BLaER1 treated with 17β-estradiol and CSF1 and Interleukin-3, amounts not matched to agents 10 nM and 100 nM (cell line): ENCODE measurements at regions not wholly inside any gene's neighbourhood (a gene's known extent, or its start where the extent isn't known, plus 50 kb on each side); places are given as distances from the start of the nearest gene placed in this dataset.
"Not testable (repeated sequence)": the region's sequence is repeated elsewhere in the genome, so short reads cannot be mapped to it uniquely, and the experiment has no call there.

Experiments
- H3K27ac ChIP-seq, 11 experiments: shearing (Covaris generic); formaldehyde crosslinking; 2 replicates each; pipeline ENCODE4 v1.8.1; 2022
- H3K27me3 ChIP-seq, 11 experiments: shearing (Covaris generic); formaldehyde crosslinking; 2 replicates each; pipeline ENCODE4 v1.8.1; 2022
- H3K36me3 ChIP-seq, 11 experiments: shearing (Covaris generic); formaldehyde crosslinking; 2 replicates each; pipeline ENCODE4 v1.8.1; 2022
- H3K4me1 ChIP-seq, 10 experiments: shearing (Covaris generic); formaldehyde crosslinking; 2 replicates each; pipeline ENCODE4 v1.8.1; 2022
- H3K4me2 ChIP-seq, 11 experiments: shearing (Covaris generic); formaldehyde crosslinking; 2 replicates each; pipeline ENCODE4 v1.8.1; 2022
- H3K4me3 ChIP-seq, 10 experiments: shearing (Covaris generic); formaldehyde crosslinking; 2 replicates each; pipeline ENCODE4 v1.8.1; 2022
- H3K9ac ChIP-seq, 11 experiments: shearing (Covaris generic); formaldehyde crosslinking; 2 replicates each; pipeline ENCODE4 v1.8.1; 2022
- H3K9me3 ChIP-seq, 11 experiments: shearing (Covaris generic); formaldehyde crosslinking; replicated peaks in 1 of 11; 2 replicates each; pipeline ENCODE4 v1.8.1; 2022
- H4K20me1 ChIP-seq, 11 experiments: shearing (Covaris generic); formaldehyde crosslinking; 2 replicates each; pipeline ENCODE4 v1.8.1; 2022
- Cebpa-rat ChIP-seq, 11 experiments: shearing (Covaris generic); IDR thresholded peaks; 2 replicates each; pipeline ENCODE4 v1.8.1; 2022

DNA sequence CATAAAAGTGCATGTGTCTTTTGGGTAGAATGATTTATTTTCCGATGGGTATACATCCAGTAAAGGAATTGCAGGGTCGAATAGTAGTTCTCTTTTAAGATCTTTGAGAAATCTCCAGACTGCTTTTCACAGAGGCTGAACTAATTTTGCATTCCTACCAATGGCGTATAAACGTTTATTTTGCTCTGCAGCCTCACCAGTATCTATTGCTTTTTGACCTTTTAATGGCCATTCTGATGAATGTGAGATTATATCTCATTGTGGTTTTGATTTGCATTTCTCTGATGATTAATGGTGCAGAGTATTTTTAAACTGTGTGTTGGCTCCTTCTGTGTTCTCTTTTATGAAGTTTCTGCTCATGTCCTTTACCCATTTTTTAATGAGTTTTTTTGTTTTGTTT, 1020.1 kb downstream of the NXPH1 start:
- Histone ChIP-seq H3K4me3 (no peak overlapping the region), H3K4me2 (no peak overlapping the region), H3K9me3 (no peaks in the 10 kb centered on the region), H3K27me3 (no peaks in the 10 kb centered on the region), H3K36me3 (no peaks in the 10 kb centered on the region), H3K9ac (no peak overlapping the region), H3K4me1 (peaks cover 0 to 22% (median 0%) of the 10 kb centered on the region in 10 experiments; a peak in 5 of 20 replicates), H3K27ac (no peak overlapping the region), H4K20me1 (no peaks in the 10 kb centered on the region)
- no peak for TF ChIP-seq Cebpa-rat (IDR thresholded peaks at IDR 0.05)

DNA sequence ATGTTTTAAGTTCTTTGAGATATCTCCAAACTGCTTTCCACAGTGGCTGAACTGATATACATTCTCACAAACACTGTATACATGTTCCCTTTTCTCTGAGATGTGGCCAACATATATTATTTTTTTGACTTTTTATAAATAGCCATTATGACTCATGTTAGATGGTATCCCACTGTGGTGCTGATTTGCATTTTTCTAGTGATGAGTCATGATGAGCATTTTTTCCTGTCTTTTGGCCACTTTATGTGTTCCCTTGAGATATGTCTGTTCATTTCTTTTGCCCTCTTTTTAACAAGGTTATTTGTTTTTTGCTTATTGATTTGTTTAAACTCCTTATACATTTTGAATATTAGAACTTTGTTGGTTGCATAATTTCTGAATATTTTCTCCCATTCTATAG, 1055.1 kb downstream of the NXPH1 start:
- Histone ChIP-seq H3K4me1 (peaks cover 0 to 33% (median 13%) of the 10 kb centered on the region in 10 experiments; a peak in 14 of 20 replicates), H3K9ac (no peak overlapping the region), H3K4me3 (no peak overlapping the region), H4K20me1 (no peaks in the 10 kb centered on the region), H3K36me3 (no peaks in the 10 kb centered on the region), H3K9me3 (no peaks in the 10 kb centered on the region; a peak in 1 of 22 replicates), H3K27me3 (no peaks in the 10 kb centered on the region), H3K4me2 (peak overlapping the region in 8 of 11 experiments; percentile 4 to 76 (median 41); a peak in 12 of 22 replicates), H3K27ac (peak overlapping the region in 4 of 11 experiments; percentile 20 to 56 (median 38); a peak in 5 of 22 replicates)
- TF ChIP-seq Cebpa-rat (IDR thresholded peaks at IDR 0.05): no peak

DNA sequence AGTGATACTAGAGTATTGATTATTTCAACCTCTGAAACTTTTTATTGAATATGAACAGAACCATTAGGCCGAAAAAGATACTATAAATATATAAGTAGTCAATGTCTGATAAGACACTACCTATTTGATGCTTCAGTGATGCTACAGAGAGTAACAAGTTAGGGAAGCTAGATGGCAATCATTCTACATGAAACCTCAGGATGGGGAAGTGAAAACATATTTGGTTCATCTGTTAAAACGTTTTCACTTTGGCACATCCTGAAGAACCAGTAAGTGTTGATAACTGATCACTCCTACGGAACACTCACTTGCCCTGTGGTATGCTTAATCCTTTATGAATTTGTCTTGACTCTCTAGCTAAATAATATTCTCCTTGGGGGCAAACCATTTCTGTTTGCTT, 1064.9 kb downstream of the NXPH1 start:
- Histone ChIP-seq H3K27me3 (no peaks in the 10 kb centered on the region), H3K4me2 (no peak overlapping the region), H3K9ac (no peak overlapping the region), H4K20me1 (no peaks in the 10 kb centered on the region), H3K27ac (no peak overlapping the region), H3K4me1 (peaks cover 0 to 4% (median 0%) of the 10 kb centered on the region in 10 experiments; a peak in 1 of 20 replicates), H3K4me3 (no peak overlapping the region), H3K36me3 (no peaks in the 10 kb centered on the region), H3K9me3 (no peaks in the 10 kb centered on the region; a peak in 1 of 22 replicates)
- TF ChIP-seq Cebpa-rat (IDR thresholded peaks at IDR 0.05): no peak

DNA sequence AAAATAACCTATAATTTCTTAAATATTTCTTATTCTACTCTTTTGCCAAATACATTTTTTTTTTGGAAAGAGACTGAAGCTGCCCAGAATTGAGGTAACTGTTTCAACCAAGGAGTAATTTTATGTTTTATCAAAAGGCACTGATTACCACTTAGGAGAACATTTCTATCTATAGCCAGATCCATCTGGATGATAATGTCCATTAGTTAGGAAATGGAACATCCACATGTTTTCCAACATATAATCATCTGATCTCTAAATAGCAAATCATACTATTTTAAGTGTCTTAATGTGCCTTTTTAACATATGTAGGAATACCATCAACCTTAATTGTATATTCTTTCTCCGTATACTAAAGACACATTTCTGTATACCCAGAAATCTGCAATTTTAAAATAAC, 1068.9 kb downstream of the NXPH1 start:
- Histone ChIP-seq H3K27ac (no peak overlapping the region), H3K9ac (no peak overlapping the region), H3K4me3 (no peak overlapping the region)

DNA sequence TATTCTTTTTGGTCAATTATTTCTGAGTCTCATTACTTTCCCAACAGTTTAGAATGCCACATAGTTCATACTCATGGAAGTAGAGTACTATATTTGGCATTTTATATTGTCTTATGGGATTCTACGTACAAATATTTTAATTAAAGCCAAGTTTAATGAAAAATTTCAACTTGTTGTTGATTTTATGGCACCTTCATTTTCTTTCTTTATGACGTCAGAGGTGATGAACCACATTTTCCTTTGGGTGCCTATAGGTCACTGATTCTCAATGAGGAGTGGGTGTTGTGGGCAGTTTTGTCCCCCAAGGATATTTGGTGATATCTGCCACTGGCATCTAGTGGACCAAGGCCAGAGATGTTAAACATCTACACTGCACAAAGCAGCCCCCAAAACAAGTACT, 1071.3 kb downstream of the NXPH1 start:
- Histone ChIP-seq H3K4me3 (no peak overlapping the region), H3K27ac (no peak overlapping the region), H4K20me1 (no peaks in the 10 kb centered on the region), H3K4me1 (no peaks in the 10 kb centered on the region), H3K27me3 (no peaks in the 10 kb centered on the region), H3K9ac (no peak overlapping the region), H3K4me2 (no peak overlapping the region), H3K36me3 (no peaks in the 10 kb centered on the region), H3K9me3 (no peaks in the 10 kb centered on the region)
- no peak for TF ChIP-seq Cebpa-rat (IDR thresholded peaks at IDR 0.05)

More for the DNA sequence above, 1068.9 kb downstream of the NXPH1 start:
- no peaks in the 10 kb centered on the region for H4K20me1 ChIP-seq
- H3K9me3 ChIP-seq: no peaks in the 10 kb centered on the region
- H3K36me3 ChIP-seq: no peaks in the 10 kb centered on the region
- no peaks in the 10 kb centered on the region for H3K27me3 ChIP-seq
- peaks cover 0 to 4% (median 0%) of the 10 kb centered on the region in 10 experiments; a peak in 1 of 20 replicates for H3K4me1 ChIP-seq
- no peak overlapping the region for H3K4me2 ChIP-seq
- no peak for TF ChIP-seq Cebpa-rat (IDR thresholded peaks at IDR 0.05)

DNA sequence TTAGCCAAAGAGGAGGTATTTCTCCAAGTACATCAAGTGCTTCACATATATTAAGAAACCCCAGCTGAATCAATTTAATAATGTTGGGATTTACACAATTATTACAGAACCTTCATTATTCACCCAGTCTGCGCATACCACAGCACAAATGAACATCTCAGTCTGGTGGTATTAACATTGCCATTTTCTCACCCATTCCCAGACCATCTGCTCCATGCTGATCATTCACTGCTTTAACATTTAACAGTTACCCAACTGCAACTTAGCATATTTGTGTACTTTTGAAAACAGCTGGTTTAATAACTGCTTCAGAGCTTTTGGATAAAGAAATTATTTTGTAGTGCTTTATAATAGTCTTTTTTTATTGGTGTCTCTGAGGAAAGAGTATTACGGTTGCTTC, 1072.1 kb downstream of the NXPH1 start:
- no peaks in the 10 kb centered on the region for H3K27me3 ChIP-seq
- H3K4me2 ChIP-seq: no peak overlapping the region
- H3K27ac ChIP-seq: no peak overlapping the region
- no peaks in the 10 kb centered on the region for H3K36me3 ChIP-seq
- no peak overlapping the region for H3K9ac ChIP-seq
- no peak for TF ChIP-seq Cebpa-rat (IDR thresholded peaks at IDR 0.05)
- no peaks in the 10 kb centered on the region for H3K9me3 ChIP-seq
- H3K4me1 ChIP-seq: no peaks in the 10 kb centered on the region
- H4K20me1 ChIP-seq: no peaks in the 10 kb centered on the region
- H3K4me3 ChIP-seq: no peak overlapping the region; a peak in 1 of 20 replicates

DNA sequence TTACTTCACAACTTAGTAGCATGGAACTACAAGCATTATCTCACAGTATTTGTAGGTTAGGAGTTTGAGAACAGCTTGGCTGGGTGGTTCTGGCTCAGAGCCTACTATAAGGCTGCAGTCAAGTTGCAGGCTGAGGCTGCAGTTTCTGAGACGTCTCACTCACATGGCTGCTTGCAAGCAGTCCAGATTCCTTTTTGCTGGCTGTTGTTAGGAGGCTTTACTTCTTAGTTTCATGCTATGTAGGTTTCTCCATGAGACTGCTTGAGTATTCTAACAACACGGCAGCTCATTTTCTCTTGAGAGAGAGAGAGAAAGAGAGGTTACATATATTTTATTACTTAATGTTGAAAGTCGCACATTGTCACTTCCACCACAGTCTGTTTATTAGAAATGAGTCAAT, 1073.9 kb downstream of the NXPH1 start:
- no peak overlapping the region for H3K9ac ChIP-seq
- H3K9me3 ChIP-seq: no peaks in the 10 kb centered on the region
- H3K4me2 ChIP-seq: no peak overlapping the region
- no peak overlapping the region for H3K27ac ChIP-seq
- H3K27me3 ChIP-seq: no peaks in the 10 kb centered on the region
- TF ChIP-seq Cebpa-rat (IDR thresholded peaks at IDR 0.05): no peak
- H3K4me1 ChIP-seq: no peaks in the 10 kb centered on the region
- H3K36me3 ChIP-seq: no peaks in the 10 kb centered on the region
- H4K20me1 ChIP-seq: no peaks in the 10 kb centered on the region
- no peak overlapping the region for H3K4me3 ChIP-seq

DNA sequence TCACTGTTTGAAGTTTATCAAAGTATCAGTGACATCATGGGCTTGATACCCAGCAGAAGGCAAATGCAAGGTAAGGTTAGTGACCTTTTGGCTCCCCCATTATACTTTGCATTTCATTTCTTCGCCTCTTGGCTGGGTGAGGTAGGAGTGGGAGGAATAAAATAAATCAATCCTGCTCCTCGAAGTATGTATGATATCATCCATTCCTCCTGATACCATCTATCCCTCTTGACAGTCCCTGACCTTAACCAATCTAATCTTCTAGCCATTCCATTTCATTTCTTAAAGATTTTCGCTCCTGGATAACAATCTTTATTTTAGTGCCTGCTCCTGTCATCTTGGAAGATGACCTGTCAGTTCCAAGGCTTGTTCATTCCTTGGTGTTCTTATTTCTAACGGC, 1083.3 kb downstream of the NXPH1 start:
- Histone ChIP-seq H3K9me3 (no peaks in the 10 kb centered on the region), H3K9ac (no peak overlapping the region), H4K20me1 (no peaks in the 10 kb centered on the region), H3K27me3 (no peaks in the 10 kb centered on the region), H3K36me3 (no peaks in the 10 kb centered on the region), H3K4me1 (no peaks in the 10 kb centered on the region), H3K4me3 (no peak overlapping the region), H3K4me2 (no peak overlapping the region), H3K27ac (no peak overlapping the region)
- TF ChIP-seq Cebpa-rat (IDR thresholded peaks at IDR 0.05): no peak

GRCh38 chr7:9523579-9523978, 1090.2 kb downstream of the NXPH1 start:
- no peaks in the 10 kb centered on the region for H3K9me3 ChIP-seq
- TF ChIP-seq Cebpa-rat (IDR thresholded peaks at IDR 0.05): no peak

GRCh38 chr7:9552431-9552830, 1119.0 kb downstream of the NXPH1 start:
- H3K36me3 ChIP-seq, H3K4me3 ChIP-seq, H3K4me2 ChIP-seq, H4K20me1 ChIP-seq, H3K27ac ChIP-seq, H3K4me1 ChIP-seq, H3K27me3 ChIP-seq, H3K9ac ChIP-seq: not testable (repeated sequence)
- peaks cover 0 to 10% (median 0%) of the 10 kb centered on the region in 11 experiments; a peak in 1 of 22 replicates for H3K9me3 ChIP-seq

More at GRCh38 chr7:9523579-9523978, 1090.2 kb downstream of the NXPH1 start:
- Histone ChIP-seq H3K4me3 (no peak overlapping the region), H3K27me3 (no peaks in the 10 kb centered on the region), H3K4me2 (no peak overlapping the region), H3K9ac (no peak overlapping the region), H4K20me1 (no peaks in the 10 kb centered on the region), H3K27ac (no peak overlapping the region), H3K4me1 (no peaks in the 10 kb centered on the region), H3K36me3 (no peaks in the 10 kb centered on the region)
